ENCODE measurements at regions not wholly inside any gene's neighbourhood (a gene's known extent, or its start where the extent isn't known, plus 50 kb on each side); places are given as distances from the start of the nearest gene placed in this dataset.

GRCh38 chr7:145489609-145490008 lies 627.0 kb upstream of the CNTNAP2 start:
- no peaks in the 10 kb centered on the region for H3K9me3 Mint-ChIP-seq (ENCODE audit: unreplicated experiment)
- DNase-seq = no peak
- H3K4me3 Mint-ChIP-seq (ENCODE audit: unreplicated experiment) = no peak overlapping the region
- no peak overlapping the region for H3K27ac Mint-ChIP-seq (ENCODE audit: unreplicated experiment)
- no peak for TF ChIP-seq CTCF (IDR thresholded peaks at IDR 0.05; ENCODE audit: partially characterized antibody, unreplicated experiment)
- peaks cover 15% of the 10 kb centered on the region for H3K36me3 Mint-ChIP-seq (ENCODE audit: unreplicated experiment)
- no peaks in the 10 kb centered on the region for H3K27me3 Mint-ChIP-seq (ENCODE audit: unreplicated experiment)
- no peaks in the 10 kb centered on the region for H3K4me1 Mint-ChIP-seq (ENCODE audit: low read depth, unreplicated experiment)

GRCh38 chr7:145488816-145489215 lies 627.8 kb upstream of the CNTNAP2 start:
- no peak for DNase-seq
- Mint-ChIP-seq H3K27me3 (ENCODE audit: unreplicated experiment) (no peaks in the 10 kb centered on the region), H3K4me1 (ENCODE audit: low read depth, unreplicated experiment) (no peaks in the 10 kb centered on the region), H3K4me3 (ENCODE audit: unreplicated experiment) (no peak overlapping the region), H3K9me3 (ENCODE audit: unreplicated experiment) (no peaks in the 10 kb centered on the region), H3K36me3 (ENCODE audit: unreplicated experiment) (peaks cover 15% of the 10 kb centered on the region), H3K27ac (ENCODE audit: unreplicated experiment) (no peak overlapping the region)
- TF ChIP-seq CTCF (IDR thresholded peaks at IDR 0.05; ENCODE audit: partially characterized antibody, unreplicated experiment) = no peak

GRCh38 chr7:145481985-145482384 lies 634.6 kb upstream of the CNTNAP2 start:
- TF ChIP-seq CTCF (IDR thresholded peaks at IDR 0.05; ENCODE audit: partially characterized antibody, unreplicated experiment) = no peak
- no peak for DNase-seq
- Mint-ChIP-seq H3K4me1 (ENCODE audit: low read depth, unreplicated experiment) (no peaks in the 10 kb centered on the region), H3K27ac (ENCODE audit: unreplicated experiment) (no peak overlapping the region), H3K27me3 (ENCODE audit: unreplicated experiment) (no peaks in the 10 kb centered on the region), H3K9me3 (ENCODE audit: unreplicated experiment) (no peaks in the 10 kb centered on the region), H3K4me3 (ENCODE audit: unreplicated experiment) (no peak overlapping the region), H3K36me3 (ENCODE audit: unreplicated experiment) (no peaks in the 10 kb centered on the region)

- H3K9me3 Mint-ChIP-seq (ENCODE audit: unreplicated experiment) = no peaks in the 10 kb centered on the region
- no peak for TF ChIP-seq CTCF (IDR thresholded peaks at IDR 0.05; ENCODE audit: partially characterized antibody, unreplicated experiment)
- DNase-seq = no peak
Measured at GRCh38 chr7:145478541-145478940, 638.1 kb upstream of the CNTNAP2 start.

GRCh38 chr7:145474009-145474686 lies 638.3 kb upstream of the TPK1 start:
- Mint-ChIP-seq H3K9me3 (ENCODE audit: unreplicated experiment) (no peaks in the 10 kb centered on the region), H3K4me3 (ENCODE audit: unreplicated experiment) (no peak overlapping the region), H3K27me3 (ENCODE audit: unreplicated experiment) (peaks cover 2% of the 10 kb centered on the region), H3K27ac (ENCODE audit: unreplicated experiment) (no peak overlapping the region), H3K4me1 (ENCODE audit: low read depth, unreplicated experiment) (peaks cover 8% of the 10 kb centered on the region), H3K36me3 (ENCODE audit: unreplicated experiment) (no peaks in the 10 kb centered on the region)
- no peak for DNase-seq
- no peak for TF ChIP-seq CTCF (IDR thresholded peaks at IDR 0.05; ENCODE audit: partially characterized antibody, unreplicated experiment)

More at GRCh38 chr7:145478541-145478940, 638.1 kb upstream of the CNTNAP2 start:
- Mint-ChIP-seq H3K4me3 (ENCODE audit: unreplicated experiment) (no peak overlapping the region), H3K4me1 (ENCODE audit: low read depth, unreplicated experiment) (no peaks in the 10 kb centered on the region), H3K27me3 (ENCODE audit: unreplicated experiment) (peaks cover 2% of the 10 kb centered on the region), H3K27ac (ENCODE audit: unreplicated experiment) (no peak overlapping the region), H3K36me3 (ENCODE audit: unreplicated experiment) (no peaks in the 10 kb centered on the region)
